NCI-H345 treated with DMSO at 0.1 percent for 48 hours (cell line): ENCODE measurements at regions not wholly inside any gene's neighbourhood (a gene's known extent, or its start where the extent isn't known, plus 50 kb on each side); places are given as distances from the start of the nearest gene placed in this dataset.

Experiments
- DNase-seq: peaks from one replicate; lab custom pipeline; 2025; ENCODE audit not compliant: unreplicated experiment; lab: John Stamatoyannopoulos, UW

DNA sequence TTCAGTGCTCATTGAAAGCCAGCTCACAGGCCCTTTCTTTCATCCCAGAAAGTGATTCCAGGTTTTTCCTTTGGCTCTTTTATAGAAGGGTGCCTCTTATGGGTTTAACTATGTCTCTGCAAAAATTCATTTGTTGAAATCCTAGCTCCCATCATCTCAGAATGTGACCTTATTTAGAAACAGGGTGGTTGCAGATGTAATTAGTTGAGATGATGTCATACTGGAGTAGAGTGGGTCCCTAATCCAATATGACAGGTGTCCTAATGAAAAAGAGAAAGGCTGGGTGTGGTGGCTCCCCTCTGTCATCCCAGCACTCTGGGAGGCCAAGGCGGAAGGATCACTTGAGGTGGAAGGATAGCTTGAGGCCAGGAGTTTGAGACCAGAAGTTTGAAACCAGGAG, 64.2 kb upstream of the FAM20A start:
- no peak for DNase-seq

DNA sequence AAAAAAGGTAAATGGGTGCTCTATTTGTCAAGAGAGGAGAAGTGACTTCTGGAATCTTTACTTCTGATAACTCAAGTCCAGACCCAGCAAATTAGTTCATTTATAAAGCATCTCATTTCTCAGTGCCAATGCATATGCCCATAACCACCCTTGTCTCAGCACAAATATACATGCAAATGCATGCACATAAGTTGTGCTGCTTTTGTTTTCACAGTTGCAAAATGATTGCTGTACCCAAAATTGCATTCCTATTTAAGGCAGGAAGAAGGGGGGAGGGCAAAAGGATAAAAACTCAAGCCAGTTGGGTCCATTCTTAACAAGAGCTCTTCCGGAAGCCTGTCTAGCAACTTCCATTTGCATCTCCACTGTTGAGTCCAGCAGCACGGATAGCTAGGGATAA, 61.3 kb upstream of the FAM20A start:
- no peak for DNase-seq

DNA sequence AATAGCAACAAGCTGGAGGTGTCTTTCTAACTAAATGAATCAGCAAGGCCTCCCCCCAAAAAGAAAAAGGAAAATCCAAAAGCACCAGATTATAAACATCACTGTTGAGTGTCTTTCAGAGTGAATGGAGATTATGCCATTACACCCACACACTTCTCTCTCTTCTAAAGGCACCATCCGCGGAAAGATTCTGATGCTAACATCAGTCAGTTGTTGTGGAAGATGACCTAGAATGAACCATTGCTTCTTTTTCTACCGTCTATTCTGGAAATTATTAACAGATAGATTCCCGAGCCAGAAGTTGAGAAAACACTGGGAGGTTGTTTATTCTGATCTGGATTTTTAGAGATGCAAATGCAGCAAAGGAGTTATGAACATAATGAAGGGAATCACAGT, 60.9 kb upstream of the FAM20A start:
- DNase-seq = no peak

DNA sequence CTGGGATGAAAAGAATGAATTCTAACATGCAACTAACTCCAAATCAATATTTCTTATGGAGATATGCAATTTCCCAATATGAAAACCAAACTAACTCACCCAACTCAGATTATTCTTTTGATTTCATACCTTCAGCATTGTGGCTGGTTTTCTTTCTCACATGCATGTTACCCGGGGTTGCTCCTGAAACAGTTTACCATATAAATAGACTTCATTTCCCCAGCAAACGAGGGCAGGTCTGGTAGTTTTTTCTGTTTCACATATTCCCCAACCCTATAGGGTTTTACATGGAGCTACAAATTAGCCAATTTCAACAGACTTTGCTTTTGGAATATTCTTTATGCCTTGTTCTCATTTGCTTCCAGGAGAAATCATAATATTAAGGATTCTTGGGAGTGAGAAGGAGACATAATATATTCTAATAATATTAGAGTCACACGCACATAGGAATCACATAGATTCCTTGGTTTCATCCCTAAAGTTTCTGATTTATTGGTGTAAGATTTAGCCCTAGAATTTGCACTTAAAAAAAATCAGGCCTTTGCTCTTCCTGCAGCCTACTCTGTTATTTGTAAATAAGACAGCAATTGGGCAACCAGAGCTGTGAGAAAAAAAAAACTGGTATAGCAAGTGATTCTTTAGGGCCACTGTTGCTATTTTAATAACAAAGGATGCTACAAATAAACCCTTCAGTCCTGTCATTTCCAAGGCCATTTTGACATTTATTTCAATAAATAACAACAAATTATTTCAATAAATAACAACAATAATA, 60.3 kb upstream of the FAM20A start:
- DNase-seq = no peak

DNA sequence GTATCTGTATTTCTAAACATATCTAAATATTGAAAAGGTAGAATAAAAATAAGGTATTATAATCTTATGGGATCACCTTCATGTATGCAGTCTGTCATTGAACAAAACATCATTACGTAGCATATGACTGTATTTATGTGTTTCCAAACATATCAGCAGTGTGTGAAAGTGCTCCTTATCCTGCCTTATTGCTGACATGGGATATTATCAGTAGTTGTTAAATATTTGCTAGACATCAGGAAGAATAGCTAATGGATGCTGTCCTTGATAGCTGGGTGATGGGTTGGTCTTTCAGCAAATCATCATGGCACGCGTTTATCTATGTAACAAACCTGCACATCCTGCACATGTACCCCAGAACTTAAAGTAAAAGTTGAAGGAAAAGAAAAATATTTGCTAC, 59.1 kb upstream of the FAM20A start:
- DNase-seq = no peak

DNA sequence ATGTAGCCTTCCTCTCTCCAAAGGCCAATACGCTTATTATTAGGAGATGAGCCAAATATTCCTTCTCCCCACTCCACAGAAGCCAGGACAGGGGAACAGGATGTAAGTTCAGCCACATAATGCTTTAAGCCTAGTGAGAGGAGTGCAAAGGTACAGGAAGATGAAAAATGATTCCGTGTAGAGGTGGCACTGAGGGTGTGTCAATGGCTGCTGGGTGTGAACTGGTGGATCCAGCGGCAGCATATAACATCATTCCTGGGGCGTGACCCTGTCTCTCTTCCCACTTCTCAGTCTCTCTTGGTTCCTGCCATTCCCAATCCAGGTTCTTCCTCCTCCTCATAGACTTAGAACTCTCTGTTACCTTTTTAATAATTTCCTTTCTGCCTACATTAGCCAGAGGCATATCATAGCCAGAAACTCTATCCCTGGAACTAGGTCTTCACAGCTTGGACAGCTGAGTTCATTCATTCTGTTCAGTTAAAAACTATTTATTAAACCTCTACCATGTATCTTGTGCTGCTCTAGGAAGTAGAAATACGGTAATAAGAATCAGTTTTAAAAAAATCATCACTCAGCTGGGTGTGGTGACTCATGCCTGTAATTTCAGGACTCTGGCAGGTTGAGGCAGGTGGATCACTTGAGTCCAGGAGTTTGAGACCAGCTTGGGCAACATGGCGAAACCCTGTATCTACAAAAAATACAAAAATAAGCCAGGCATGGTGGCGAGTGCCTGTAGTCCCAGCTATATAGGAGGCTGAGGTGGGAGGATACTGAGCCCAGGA, 58.0 kb upstream of the FAM20A start:
- no peak for DNase-seq

DNA sequence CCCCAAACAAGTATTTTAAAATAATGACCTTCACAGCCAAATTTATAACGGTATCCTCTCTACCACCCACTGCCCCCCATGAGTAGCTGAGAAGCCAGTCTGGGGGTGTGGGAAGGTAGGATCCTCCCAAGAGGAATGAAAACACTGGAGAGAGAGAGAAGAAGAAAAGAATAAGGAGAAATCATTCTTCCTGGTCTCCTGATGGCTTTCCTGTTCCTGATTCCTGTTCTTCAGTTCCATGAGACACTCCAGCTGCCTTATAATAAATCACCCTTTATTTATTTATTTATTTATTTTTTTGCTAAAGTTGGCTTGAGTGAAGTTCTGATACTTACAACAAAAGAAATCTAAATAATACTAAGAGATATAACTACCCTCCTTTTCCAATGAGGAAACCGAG, 56.4 kb upstream of the FAM20A start:
- DNase-seq = no peak

DNA sequence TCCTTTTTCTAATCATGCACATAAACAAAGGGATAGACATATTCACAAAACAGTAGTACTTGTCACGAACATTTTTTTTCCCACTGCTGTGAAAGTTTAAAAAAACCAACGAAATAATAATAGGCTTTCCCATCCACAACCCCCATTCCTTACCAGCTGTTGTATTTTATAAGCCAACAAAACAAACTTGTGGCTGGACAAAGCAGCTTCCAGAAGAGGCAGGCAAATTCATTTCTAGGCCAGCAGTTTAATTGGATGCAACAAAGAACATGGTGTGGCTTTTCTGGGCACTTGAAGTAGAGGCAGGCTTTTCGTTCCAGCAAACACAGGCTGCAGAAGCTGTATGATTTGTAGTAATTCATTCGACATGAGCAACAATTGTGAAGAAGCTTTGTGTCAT, 56.0 kb upstream of the FAM20A start:
- no peak for DNase-seq

DNA sequence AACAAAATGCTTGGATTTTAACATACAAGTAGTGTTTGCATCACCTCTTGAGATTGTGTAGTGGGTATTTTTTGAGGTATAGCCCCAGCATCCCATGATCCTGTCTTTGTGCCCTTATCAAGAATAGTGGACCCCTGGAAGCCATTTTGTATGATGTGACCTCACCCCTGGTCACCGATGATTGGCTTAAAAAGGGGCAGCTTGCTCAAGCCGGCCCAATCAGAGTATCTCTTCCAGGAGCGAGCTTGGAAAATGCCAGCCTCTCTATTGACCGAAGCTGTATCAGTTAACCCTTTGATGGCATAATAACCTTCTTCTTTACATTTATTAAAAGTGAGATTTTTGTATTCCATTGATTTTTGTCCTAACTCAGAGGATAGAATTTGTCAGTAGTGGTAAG, 55.5 kb upstream of the FAM20A start:
- no peak for DNase-seq
